NCI-H1048 (cell line): ENCODE measurements at regions not wholly inside any gene's neighbourhood (a gene's known extent, or its start where the extent isn't known, plus 50 kb on each side); places are given as distances from the start of the nearest gene placed in this dataset.
A peak's percentile ranks its signal among the peaks of the same experiment; 100 is the strongest.

Experiments
- DNase-seq: peaks from one replicate; lab custom pipeline; 2025; lab: John Stamatoyannopoulos, UW

GRCh38 chr1:189350983-189351616 is 1126.6 kb downstream of the BRINP3 start:
- DNase-seq = no peak

DNA sequence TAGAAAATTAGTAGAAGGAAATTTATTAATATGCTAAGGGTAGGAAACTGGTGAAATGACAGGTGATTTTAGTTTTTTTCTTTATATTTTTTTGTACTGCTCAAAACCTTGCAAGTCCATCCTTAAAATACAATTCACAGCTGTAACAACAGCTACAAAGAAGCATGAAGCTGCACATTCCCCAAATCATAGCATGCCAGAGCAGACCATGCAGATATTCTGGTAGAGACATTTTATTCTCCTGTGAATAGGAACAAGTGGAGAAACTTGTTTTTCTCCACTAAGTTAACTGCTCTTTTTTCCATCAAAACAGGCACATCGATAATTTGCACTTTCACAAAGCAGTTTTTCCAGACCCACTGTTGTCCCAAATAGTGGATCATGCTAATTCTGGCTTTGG is 1125.7 kb downstream of the BRINP3 start:
- DNase-seq = no peak

- no peak for DNase-seq
Observed at GRCh38 chr1:189356206-189356605, 1121.5 kb downstream of the BRINP3 start.

GRCh38 chr1:189357317-189357716 is 1120.3 kb downstream of the BRINP3 start:
- DNase-seq = no peak

- no peak for DNase-seq
Observed at GRCh38 chr1:189369612-189370011, 1108.1 kb downstream of the BRINP3 start.

- DNase-seq = no peak
Observed at GRCh38 chr1:189374816-189375215, 1102.8 kb downstream of the BRINP3 start.

GRCh38 chr1:189405419-189405818 is 1072.2 kb downstream of the BRINP3 start:
- peak; percentile 58 for DNase-seq

DNA sequence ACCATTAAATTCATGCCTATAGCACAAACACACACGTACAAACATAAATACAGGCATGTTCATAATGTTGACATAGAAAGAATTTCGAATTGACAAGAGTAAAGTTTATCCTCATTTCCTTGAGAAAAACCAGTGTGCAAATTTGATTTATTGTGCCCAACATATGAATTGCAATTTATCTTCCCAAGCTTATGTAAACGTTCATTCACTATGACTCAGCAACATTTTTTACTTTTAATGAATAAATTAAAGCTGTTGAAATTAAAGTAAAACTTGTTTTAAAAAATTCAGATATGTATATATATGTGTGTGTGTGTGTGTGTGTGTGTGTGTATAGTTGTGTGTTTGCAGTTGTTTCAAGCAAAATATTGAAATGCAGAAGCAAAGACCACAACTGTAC is 1067.9 kb downstream of the BRINP3 start:
- no peak for DNase-seq

DNA sequence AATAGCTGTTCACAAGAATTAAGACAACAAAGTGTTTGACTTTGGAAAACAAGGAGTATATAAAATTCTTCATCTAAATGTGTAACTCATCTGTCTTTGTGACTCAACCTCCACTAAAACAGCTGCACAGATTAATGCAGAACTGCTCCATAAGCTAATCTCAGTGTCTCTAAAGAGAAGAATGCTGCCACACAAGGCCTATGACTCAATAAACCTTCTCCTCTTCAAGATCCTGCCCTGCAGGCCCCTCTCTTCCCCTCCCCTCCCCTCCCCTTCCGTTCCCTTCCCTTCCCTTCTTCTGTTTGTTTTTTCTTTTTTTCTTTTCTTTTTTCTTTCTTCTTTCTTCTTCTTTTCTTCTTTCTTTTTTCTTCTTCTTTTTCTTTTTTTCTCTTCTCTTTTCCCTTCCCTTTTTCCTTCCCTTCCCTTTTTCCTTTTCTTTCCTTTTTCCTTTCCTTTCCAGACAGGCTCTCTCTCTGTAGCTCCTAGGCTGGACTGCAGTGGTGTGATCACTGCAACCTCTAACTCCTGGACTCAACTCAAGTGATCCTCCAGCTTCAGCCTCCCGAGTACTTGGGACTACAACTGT is 1052.8 kb downstream of the BRINP3 start:
- DNase-seq = no peak

GRCh38 chr1:189429610-189430009 is 1048.1 kb downstream of the BRINP3 start:
- DNase-seq = no peak

- DNase-seq = no peak
Observed at GRCh38 chr1:189431447-189431846, 1046.2 kb downstream of the BRINP3 start.

GRCh38 chr1:189432753-189433152 is 1044.9 kb downstream of the BRINP3 start:
- no peak for DNase-seq

DNA sequence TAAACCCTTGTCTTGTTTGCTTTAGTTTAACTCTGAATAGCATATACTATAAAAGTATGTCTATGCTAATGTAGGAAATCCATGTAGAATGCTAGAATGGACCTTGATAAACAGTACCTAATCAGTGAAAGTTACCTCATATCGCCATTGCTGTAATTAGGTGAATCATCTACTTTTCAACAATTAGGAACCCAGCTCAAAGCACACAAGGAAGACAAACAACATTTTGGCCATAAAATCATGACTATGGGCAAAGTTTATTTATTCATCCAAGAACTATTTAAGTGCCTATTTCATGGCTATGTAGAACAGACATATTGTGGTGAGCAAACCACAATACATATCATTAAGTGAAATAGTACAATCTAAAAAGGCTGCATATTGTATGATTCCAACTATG is 1043.2 kb downstream of the BRINP3 start:
- no peak for DNase-seq

DNA sequence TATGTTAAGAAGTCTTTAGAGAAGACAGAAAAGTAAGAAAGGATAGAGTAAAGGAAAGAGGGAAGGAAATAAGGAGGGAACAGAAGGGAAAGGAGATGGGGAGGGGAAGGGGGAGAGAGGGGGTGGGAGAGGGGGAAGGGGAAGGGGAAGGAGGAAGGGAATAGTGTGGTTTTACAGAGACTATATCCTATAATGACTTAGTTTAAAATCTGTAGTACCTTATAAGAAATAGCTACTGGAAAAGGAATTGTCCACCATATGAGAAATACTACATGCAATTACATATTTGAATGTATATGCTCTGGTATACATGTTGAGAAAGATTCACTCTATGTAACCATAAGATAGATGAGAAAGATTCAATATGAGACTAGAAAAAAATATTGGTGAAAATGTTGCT is 1042.3 kb downstream of the BRINP3 start:
- no peak for DNase-seq

DNA sequence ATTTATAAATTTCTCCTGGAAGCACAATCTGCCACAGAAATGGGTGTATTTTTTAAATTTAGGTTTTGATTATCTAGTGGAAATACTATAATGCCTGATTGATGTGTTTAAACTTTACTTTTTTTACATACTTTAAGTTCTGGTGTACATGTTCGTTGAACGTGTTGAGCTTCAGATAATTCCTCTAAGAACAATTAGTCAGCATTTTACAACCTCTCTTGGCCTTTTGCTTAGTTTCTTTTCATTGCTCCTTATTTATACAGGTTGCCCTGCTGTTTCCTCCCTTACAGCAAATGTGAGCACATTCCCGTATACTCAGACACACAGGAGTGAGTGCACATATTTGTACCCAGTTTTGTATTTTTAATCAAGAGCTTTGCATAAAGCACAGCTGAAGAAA is 1038.9 kb downstream of the BRINP3 start:
- DNase-seq = no peak

DNA sequence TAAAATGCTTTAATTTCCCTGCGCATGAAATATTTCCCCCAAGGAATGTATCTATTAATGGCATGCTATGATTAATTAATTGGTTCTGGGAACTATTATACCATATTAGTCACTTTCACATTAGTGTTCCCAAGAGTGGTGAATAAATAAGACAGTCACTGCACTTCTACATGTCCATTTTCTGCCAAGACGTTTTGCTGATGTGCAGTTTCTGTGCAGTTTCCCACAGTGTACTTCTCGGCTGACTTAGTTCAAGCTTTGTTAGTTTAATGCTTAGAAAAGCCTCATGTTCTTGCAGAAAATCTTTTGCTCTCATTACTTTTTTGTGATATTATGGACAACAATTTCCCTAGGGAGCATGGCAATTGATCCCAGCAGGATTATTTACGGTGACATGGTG is 1014.5 kb downstream of the BRINP3 start:
- no peak for DNase-seq

DNA sequence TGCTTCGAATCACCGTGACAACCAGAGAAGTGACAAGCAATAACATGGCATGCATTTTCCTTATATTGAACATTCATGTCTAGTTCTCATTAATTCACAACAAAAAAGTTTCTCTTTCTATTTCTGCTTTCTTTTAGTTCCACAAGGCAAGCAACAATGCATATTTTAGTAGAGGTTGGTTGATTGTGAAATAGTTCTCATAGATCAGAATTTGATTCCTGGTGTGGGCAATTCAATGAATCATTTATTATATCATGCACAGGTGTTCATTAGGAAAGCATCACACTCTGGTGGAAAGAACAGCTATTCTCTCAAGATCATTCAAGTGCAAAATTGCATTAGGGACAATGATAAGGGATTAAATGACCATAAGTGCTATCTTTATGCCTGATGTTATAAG is 980.9 kb downstream of the BRINP3 start:
- no peak for DNase-seq

DNA sequence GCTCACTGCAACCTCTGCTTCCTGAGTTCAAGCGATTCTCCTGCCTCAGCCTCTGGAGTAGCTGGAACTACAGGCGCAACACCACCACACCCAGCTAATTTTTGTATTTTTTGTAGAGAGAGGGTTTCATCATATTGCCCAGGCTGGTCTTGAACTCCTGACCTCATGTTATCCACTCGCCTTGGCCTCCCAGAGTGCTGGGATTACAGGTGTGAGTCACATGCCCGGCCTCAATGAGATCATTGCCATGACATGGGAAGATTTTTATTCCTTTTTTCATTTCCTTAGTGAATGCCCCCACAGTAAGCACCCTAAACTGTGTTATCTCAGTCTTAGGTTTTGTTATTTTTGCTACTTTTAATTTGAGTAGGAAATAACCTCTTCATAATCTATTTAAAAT is 977.9 kb downstream of the BRINP3 start:
- no peak for DNase-seq

GRCh38 chr1:189500778-189501177 is 976.9 kb downstream of the BRINP3 start:
- no peak for DNase-seq

DNA sequence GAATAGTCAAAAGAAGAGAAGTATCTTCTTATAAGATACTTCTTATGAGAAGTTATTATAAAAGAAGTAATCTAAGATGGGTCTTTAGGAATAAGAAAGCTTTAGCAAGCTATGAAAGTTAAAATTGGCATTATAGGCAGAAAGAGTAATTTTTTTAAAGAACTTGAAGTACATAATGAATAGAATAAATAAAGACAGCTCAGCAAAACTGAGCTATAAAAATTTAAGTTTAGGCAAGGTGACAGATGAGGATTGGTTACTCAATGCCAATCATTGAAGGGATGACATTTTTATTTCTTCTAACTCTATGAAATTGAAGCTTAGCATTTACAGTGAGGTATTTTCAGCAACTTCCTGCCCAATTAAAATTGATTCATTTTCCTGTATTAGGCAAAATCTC is 966.8 kb downstream of the BRINP3 start:
- DNase-seq = no peak

DNA sequence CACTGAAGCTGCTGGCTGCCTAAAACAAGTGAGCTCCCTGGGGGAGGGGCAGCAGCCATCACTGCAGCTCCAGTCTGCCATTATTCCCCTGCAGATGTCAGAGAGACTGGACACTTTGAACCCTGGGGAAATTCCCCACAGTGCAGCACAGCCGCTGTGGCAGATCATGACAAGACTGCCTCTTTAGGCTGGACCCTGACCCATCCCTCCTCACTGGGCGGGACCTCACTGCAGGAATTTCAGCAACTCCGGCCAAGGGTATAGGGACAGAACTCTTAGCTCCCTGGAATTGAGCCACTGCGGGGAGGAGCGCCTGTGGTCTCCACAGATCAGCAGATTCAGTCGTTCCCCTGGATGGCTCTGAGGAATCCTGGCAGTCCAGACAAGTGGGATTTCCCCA is 964.6 kb downstream of the BRINP3 start:
- DNase-seq = no peak

DNA sequence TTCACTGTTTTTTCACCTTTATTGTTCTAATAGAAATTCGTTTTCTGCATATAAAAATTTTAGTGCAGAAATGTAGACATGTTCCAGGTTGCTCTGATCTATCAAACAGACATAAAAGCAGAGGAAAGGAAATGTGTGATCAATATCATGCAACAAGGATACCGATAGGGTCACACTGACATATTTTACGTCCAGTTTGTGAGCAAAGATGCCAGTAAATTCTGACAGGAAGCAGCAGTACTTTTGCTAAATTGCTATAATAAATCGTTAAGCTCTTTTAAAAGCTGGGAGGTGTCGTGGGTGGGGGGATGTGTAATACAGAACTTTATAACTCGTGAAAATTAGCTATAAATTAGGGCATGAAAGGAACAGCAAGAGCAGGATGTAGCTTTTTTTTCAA is 955.2 kb downstream of the BRINP3 start:
- no peak for DNase-seq

DNA sequence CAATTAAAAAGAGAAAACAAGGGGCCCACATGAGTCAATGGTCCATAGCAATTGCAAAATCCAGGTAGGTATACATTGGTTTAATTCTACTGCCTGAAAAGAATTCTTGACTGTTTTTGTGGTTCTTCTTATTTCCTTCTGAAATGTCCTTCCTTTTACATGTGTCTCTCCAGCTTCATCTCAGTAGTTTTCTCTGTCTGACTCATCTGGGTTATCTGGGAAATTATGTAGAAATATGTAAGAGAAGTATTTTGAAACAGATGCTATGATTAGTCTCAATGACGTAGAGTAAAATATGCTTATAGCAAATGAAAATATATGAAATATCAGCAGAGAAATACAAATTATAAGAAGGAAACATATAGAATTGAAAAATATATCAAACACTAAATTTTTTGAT is 953.2 kb downstream of the BRINP3 start:
- no peak for DNase-seq

DNA sequence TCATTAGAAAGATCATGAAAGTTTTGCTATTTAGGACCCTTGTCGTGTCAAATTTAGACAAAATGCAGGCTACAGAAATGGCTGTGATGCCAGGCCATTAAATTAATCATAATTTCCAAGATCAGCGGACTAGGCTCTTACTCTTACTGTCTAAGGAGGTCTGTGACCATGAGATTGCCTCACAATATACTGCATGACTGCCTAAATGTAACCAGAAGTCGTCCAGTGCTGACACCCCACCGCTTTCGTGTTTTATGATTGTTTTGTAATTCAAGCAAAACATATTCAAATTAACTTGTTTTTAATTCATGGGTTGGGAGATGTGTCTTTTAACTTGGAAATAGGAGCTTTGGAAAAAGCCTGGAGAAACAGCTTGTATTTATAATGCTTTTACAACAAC is 947.5 kb downstream of the BRINP3 start:
- DNase-seq = no peak
